ENCODE measurements at regions not wholly inside any gene's neighbourhood (a gene's known extent, or its start where the extent isn't known, plus 50 kb on each side); places are given as distances from the start of the nearest gene placed in this dataset.

- Histone ChIP-seq H3K36me3 (ENCODE audit: control insufficient read depth, insufficient read depth, low read length) (no peaks in the 10 kb centered on the region), H3K27me3 (ENCODE audit: control insufficient read depth, insufficient read depth, low read length) (no peaks in the 10 kb centered on the region), H3K9me3 (ENCODE audit: control insufficient read depth, insufficient read depth, low read depth, low read length) (peaks cover 11% of the 10 kb centered on the region), H3K4me3 (ENCODE audit: low read depth in 2 of 2, low read length in 2 of 2) (no peak overlapping the region), H3K27ac (ENCODE audit: low read length) (no peak overlapping the region), H3K4me1 (ENCODE audit: control insufficient read depth, insufficient read depth, low read length) (no peaks in the 10 kb centered on the region)
- TF ChIP-seq REST (IDR thresholded peaks at IDR 0.05; ENCODE audit: insufficient read depth in 1 of 2, low read depth in 2 of 2, low read length in 1 of 2) (no peak), TCF7L2 (IDR thresholded peaks at IDR 0.05; ENCODE audit: low read depth, low read length) (no peak), POLR2AphosphoS5 (IDR thresholded peaks at IDR 0.05; ENCODE audit: low read depth, low read length) (no peak), CTCF (IDR thresholded peaks at IDR 0.05) (no peak), SIN3A (IDR thresholded peaks at IDR 0.05; ENCODE audit: borderline replicate concordance, insufficient read depth, low read depth, low read length) (no peak)
- ChIA-PET CTCF (no interaction called here), POLR2A (no interaction called here)
- no TSS peak for BruUV-seq (replicated peaks)
- intact Hi-C loops (cut with micrococcal nuclease; ENCODE audit: unreplicated experiment) (no loop called here), in situ Hi-C loops (cut with HindIII; ENCODE audit: low pct_unique_long_range_greater_than_20kb, low sequenced_read_pairs) (no loop called here)
- DNase-seq (ENCODE audit: low read depth, low spot score) (no peak), ATAC-seq (no peak)
These were observed 83.7 kb upstream of the TP63 start for GRCh38 chr3:189547448-189547847.

GRCh38 chr3:189548053-189548452 lies 83.1 kb upstream of the TP63 start:
- intact Hi-C loops (cut with micrococcal nuclease; ENCODE audit: unreplicated experiment) = no loop called here
- H3K36me3 ChIP-seq (ENCODE audit: control insufficient read depth, insufficient read depth, low read length) = no peaks in the 10 kb centered on the region
- no peak for TF ChIP-seq CTCF (IDR thresholded peaks at IDR 0.05)
- no peak for TF ChIP-seq REST (IDR thresholded peaks at IDR 0.05; ENCODE audit: insufficient read depth in 1 of 2, low read depth in 2 of 2, low read length in 1 of 2)
- TF ChIP-seq TCF7L2 (IDR thresholded peaks at IDR 0.05; ENCODE audit: low read depth, low read length) = no peak
- TF ChIP-seq POLR2AphosphoS5 (IDR thresholded peaks at IDR 0.05; ENCODE audit: low read depth, low read length) = no peak
- TF ChIP-seq SIN3A (IDR thresholded peaks at IDR 0.05; ENCODE audit: borderline replicate concordance, insufficient read depth, low read depth, low read length) = no peak
- BruUV-seq (replicated peaks) = no TSS peak
- ChIA-PET CTCF (no interaction called here), POLR2A (no interaction called here)
- H3K27ac ChIP-seq (ENCODE audit: low read length) = no peak overlapping the region
- ATAC-seq = no peak
- no peak for DNase-seq (ENCODE audit: low read depth, low spot score)
- H3K4me3 ChIP-seq (ENCODE audit: low read depth in 2 of 2, low read length in 2 of 2) = no peak overlapping the region
- H3K9me3 ChIP-seq (ENCODE audit: control insufficient read depth, insufficient read depth, low read depth, low read length) = peaks cover 14% of the 10 kb centered on the region
- H3K27me3 ChIP-seq (ENCODE audit: control insufficient read depth, insufficient read depth, low read length) = no peaks in the 10 kb centered on the region
- in situ Hi-C loops (cut with HindIII; ENCODE audit: low pct_unique_long_range_greater_than_20kb, low sequenced_read_pairs) = no loop called here
- no peaks in the 10 kb centered on the region for H3K4me1 ChIP-seq (ENCODE audit: control insufficient read depth, insufficient read depth, low read length)
